Liver (tissue), 3 donors: ENCODE measurements at regions not wholly inside any gene's neighbourhood (a gene's known extent, or its start where the extent isn't known, plus 50 kb on each side); places are given as distances from the start of the nearest gene placed in this dataset.
"Not testable (repeated sequence)": the region's sequence is repeated elsewhere in the genome, so short reads cannot be mapped to it uniquely, and the experiment has no call there.

Experiments used
- FOXA2 ChIP-seq: IDR thresholded peaks from 2 replicates; pipeline ENCODE4 v1.6.1; 2016; ENCODE audit warnings: antibody characterized with exemption
- GABPA ChIP-seq, 2 donors: IDR thresholded peaks in 1 of 2; conservative IDR thresholded peaks in 1 of 2; 2 replicates each; pipeline ENCODE4 v1.6.1; 2016; ENCODE audit warnings: antibody characterized with exemption in 2 of 2, mild to moderate bottlenecking in 1 of 2, moderate library complexity in 1 of 2
- HNF4G ChIP-seq: IDR thresholded peaks from 2 replicates; pipeline ENCODE4 v1.6.1; 2016; ENCODE audit warnings: antibody characterized with exemption
- JUND ChIP-seq, 2 donors: IDR thresholded peaks; 2 replicates each; pipeline ENCODE4 v1.6.1; 2016; ENCODE audit warnings: antibody characterized with exemption in 2 of 2
- RAD21 ChIP-seq, 2 donors: IDR thresholded peaks; 2 replicates each; pipeline ENCODE4 v1.6.1; 2016; ENCODE audit warnings: antibody characterized with exemption in 2 of 2, mild to moderate bottlenecking in 2 of 2
- RXRA ChIP-seq, 2 donors: IDR thresholded peaks; 2 replicates each; pipeline ENCODE4 v1.6.1; 2017 to 2018; ENCODE audit warnings: antibody characterized with exemption in 2 of 2, mild to moderate bottlenecking in 1 of 2
- SP1 ChIP-seq: IDR thresholded peaks from 2 replicates; pipeline ENCODE4 v1.6.1; 2018; ENCODE audit warnings: antibody characterized with exemption, mild to moderate bottlenecking
- TAF1 ChIP-seq: conservative IDR thresholded peaks from 2 replicates; pipeline ENCODE4 v1.6.1; 2016; ENCODE audit warnings: antibody characterized with exemption, mild to moderate bottlenecking
- YY1 ChIP-seq: IDR thresholded peaks from 2 replicates; pipeline ENCODE4 v1.6.1; 2016; ENCODE audit warnings: antibody characterized with exemption, mild to moderate bottlenecking
- TF ChIP-seq, protein P1 (sequence below): fragments of 150-350 bp; IDR thresholded peaks from 2 replicates; pipeline ENCODE4 v1.5.1; 2017; ENCODE audit warnings: improper control_type of control experiment, low read depth, low read length; ENCODE audit not compliant: missing input control
- TF ChIP-seq, protein P2 (sequence below): IDR thresholded peaks from 2 replicates; pipeline ENCODE4 v1.6.1; 2016; ENCODE audit warnings: antibody characterized with exemption
- TF ChIP-seq, protein P3 (sequence below): IDR thresholded peaks from 2 replicates; pipeline ENCODE4 v1.6.1; 2016; ENCODE audit warnings: antibody characterized with exemption, mild to moderate bottlenecking
- TF ChIP-seq, protein P4 (sequence below): IDR thresholded peaks from 2 replicates; pipeline ENCODE4 v1.6.1; 2016; ENCODE audit warnings: antibody characterized with exemption
- donor health status: healthy.
- donor health status: healthy.

DNA sequence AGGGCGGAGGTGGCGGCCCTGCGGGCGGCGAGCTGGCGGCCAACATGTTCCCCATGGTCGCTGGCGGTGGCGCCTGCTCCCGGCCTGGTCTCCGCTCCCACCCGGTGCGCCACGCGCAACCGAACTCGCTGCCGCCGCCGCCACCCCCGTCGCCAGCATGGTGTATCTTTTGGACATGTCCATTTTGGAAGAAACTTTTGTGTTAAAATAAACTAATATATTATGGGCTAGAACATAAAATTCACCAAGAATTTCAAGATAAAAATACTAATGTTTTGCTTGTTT is 165.5 kb downstream of the POTEM start:
- TF ChIP-seq, protein P1, sequence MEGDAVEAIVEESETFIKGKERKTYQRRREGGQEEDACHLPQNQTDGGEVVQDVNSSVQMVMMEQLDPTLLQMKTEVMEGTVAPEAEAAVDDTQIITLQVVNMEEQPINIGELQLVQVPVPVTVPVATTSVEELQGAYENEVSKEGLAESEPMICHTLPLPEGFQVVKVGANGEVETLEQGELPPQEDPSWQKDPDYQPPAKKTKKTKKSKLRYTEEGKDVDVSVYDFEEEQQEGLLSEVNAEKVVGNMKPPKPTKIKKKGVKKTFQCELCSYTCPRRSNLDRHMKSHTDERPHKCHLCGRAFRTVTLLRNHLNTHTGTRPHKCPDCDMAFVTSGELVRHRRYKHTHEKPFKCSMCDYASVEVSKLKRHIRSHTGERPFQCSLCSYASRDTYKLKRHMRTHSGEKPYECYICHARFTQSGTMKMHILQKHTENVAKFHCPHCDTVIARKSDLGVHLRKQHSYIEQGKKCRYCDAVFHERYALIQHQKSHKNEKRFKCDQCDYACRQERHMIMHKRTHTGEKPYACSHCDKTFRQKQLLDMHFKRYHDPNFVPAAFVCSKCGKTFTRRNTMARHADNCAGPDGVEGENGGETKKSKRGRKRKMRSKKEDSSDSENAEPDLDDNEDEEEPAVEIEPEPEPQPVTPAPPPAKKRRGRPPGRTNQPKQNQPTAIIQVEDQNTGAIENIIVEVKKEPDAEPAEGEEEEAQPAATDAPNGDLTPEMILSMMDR = not testable (repeated sequence)
- not testable (repeated sequence) for TF ChIP-seq TAF1; YY1; HNF4G; RAD21 (IDR thresholded peaks at IDR 0.05); RXRA (IDR thresholded peaks at IDR 0.05); GABPA (IDR thresholded peaks at IDR 0.05 in 1 of 2, conservative IDR thresholded peaks at IDR 0.05 in 1 of 2); SP1; JUND (IDR thresholded peaks at IDR 0.05); FOXA2
- TF ChIP-seq, protein P2, sequence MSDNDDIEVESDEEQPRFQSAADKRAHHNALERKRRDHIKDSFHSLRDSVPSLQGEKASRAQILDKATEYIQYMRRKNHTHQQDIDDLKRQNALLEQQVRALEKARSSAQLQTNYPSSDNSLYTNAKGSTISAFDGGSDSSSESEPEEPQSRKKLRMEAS = not testable (repeated sequence)
- TF ChIP-seq, protein P3, sequence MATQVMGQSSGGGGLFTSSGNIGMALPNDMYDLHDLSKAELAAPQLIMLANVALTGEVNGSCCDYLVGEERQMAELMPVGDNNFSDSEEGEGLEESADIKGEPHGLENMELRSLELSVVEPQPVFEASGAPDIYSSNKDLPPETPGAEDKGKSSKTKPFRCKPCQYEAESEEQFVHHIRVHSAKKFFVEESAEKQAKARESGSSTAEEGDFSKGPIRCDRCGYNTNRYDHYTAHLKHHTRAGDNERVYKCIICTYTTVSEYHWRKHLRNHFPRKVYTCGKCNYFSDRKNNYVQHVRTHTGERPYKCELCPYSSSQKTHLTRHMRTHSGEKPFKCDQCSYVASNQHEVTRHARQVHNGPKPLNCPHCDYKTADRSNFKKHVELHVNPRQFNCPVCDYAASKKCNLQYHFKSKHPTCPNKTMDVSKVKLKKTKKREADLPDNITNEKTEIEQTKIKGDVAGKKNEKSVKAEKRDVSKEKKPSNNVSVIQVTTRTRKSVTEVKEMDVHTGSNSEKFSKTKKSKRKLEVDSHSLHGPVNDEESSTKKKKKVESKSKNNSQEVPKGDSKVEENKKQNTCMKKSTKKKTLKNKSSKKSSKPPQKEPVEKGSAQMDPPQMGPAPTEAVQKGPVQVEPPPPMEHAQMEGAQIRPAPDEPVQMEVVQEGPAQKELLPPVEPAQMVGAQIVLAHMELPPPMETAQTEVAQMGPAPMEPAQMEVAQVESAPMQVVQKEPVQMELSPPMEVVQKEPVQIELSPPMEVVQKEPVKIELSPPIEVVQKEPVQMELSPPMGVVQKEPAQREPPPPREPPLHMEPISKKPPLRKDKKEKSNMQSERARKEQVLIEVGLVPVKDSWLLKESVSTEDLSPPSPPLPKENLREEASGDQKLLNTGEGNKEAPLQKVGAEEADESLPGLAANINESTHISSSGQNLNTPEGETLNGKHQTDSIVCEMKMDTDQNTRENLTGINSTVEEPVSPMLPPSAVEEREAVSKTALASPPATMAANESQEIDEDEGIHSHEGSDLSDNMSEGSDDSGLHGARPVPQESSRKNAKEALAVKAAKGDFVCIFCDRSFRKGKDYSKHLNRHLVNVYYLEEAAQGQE = not testable (repeated sequence)
- TF ChIP-seq, protein P4, sequence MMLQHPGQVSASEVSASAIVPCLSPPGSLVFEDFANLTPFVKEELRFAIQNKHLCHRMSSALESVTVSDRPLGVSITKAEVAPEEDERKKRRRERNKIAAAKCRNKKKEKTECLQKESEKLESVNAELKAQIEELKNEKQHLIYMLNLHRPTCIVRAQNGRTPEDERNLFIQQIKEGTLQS = not testable (repeated sequence)
